CD4-positive, alpha-beta T cell treated with Interleukin-4 for 4 hours (primary cell): ENCODE measurements at regions not wholly inside any gene's neighbourhood (a gene's known extent, or its start where the extent isn't known, plus 50 kb on each side); places are given as distances from the start of the nearest gene placed in this dataset.
"Not testable (repeated sequence)": the region's sequence is repeated elsewhere in the genome, so short reads cannot be mapped to it uniquely, and the experiment has no call there.

Experiments
- DNase-seq: peaks from one replicate; pipeline ENCODE4 v3.0.0-alpha.2; 2020

- no peak for DNase-seq
Observed at GRCh38 chr3:177804646-177805045, 607.4 kb upstream of the TBL1XR1 start.

- DNase-seq, result no peak
Observed at GRCh38 chr3:177807150-177807875, 610.0 kb upstream of the TBL1XR1 start.

DNA sequence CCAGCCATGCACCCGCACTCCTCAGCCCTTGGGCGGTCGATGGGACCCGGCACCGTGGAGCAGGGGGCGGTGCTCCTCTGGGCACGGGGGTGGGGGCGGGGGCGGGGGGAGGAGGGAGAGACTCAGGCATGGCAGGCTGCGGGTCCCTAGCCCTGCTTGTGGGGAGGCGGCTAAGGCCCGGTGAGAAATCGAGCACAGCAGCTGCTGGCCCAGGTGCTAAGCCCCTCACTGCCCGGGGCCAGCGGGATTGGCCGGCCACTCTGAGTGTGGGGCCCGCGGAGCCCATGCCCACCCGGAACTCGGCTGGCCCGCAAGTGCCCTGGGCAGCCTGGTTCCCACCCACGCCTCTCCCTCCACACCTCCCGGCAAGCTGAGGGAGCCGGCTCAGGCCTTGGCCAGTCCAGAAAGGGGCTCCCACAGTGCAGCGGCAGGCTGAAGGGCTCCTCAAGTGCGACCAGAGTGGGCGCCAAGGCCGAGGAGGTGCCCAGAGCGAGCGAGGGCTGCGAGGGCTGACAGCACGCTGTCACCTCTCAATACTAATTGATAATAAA, 611.7 kb upstream of the TBL1XR1 start:
- not testable (repeated sequence) for DNase-seq

DNA sequence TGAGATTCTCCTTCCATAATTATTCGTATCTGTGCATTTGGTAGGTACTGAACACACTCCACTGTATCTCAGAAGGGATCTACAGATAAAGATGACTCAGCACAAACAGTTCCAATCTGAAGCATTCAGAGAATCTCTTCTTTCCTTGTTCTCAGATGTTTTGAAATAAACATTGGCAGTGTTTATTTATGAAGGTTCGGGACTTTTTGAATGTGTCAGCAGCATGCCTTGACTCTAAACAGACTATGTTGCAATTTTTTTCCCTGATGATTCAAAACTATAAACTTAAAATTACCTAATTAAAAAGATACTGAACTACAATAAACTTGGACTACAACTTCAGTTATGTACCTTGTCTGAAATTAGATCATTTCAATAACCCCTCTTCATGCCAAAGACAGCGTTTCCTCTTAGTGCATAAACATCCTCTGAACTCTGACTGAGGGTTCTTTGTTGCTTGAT, 612.9 kb upstream of the TBL1XR1 start:
- DNase-seq, result no peak

- no peak for DNase-seq
Observed at GRCh38 chr3:177811112-177811511, 613.8 kb upstream of the TBL1XR1 start.

GRCh38 chr3:177811835-177812234, 614.6 kb upstream of the TBL1XR1 start:
- DNase-seq, result no peak

- no peak for DNase-seq
Observed at GRCh38 chr3:177812492-177812891, 615.2 kb upstream of the TBL1XR1 start.

DNA sequence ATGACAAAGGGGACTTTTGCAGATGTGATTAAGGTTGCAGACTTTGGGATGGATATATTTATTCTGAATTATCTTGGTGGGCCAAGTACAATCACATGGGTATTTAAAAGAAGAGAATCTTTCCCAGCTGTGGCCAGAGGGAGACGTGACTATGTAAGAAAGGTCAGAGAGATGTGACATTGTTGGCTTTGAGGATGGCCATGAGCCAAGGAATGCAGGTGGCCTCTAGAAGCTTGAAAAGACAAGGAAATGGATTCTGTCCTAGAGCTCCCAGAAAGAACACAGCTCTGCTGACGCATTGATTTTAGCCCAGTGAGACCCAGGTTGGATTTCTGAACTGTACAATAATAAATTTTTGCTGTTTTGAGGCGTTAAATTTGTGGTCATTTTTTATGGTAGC, 616.0 kb upstream of the TBL1XR1 start:
- DNase-seq, result no peak

DNA sequence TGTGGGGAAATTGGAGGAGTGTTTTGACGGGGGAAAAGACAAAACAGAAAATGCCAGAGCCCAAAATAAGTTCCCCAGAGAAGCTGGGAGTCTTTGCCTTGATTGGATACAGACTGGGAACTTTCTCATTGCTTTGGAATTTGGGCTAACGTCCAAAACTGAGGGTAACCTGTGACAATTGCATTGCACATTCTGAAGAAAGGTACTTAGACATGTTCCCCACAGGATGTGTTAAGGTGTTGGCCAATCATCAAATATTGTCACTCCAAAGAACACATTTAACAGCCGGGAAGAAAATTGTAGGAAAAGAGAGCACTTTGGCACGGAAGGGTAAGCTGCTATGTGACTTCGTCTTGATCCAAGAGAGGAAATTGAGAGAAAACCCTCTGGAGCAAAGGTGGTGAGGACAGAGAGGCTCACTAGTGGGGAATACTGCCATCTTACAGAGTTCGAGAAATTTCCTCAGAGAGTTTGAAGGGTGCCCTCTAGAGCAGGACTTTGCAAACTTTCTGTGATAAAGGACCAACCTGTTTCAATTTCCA, 619.5 kb upstream of the TBL1XR1 start:
- no peak for DNase-seq

- DNase-seq, result no peak
Observed at GRCh38 chr3:177817751-177818150, 620.5 kb upstream of the TBL1XR1 start.

GRCh38 chr3:177818712-177819240, 621.5 kb upstream of the TBL1XR1 start:
- DNase-seq, result no peak

GRCh38 chr3:177820683-177821316, 623.5 kb upstream of the TBL1XR1 start:
- DNase-seq, result no peak

DNA sequence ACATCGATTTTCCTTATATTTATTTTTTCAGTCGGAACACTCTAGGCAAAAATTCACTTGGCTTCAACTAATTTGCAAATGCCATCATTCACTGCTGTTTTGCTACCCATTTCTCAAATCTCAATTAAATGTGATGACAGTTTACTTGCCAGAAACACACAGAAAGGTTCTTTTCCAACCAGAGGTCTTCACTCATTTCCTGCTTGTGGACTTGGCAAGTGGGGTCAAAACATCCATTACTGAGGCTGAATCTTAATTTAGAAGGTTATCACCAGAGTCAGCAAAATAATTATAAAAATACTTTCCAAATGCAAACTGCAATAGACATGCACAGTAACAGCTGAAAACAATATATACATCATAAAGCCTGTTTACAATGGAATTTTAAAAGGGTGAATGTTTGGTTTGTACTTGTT, 625.4 kb upstream of the TBL1XR1 start:
- no peak for DNase-seq

GRCh38 chr3:177823701-177824189, 626.5 kb upstream of the TBL1XR1 start:
- DNase-seq, result no peak

DNA sequence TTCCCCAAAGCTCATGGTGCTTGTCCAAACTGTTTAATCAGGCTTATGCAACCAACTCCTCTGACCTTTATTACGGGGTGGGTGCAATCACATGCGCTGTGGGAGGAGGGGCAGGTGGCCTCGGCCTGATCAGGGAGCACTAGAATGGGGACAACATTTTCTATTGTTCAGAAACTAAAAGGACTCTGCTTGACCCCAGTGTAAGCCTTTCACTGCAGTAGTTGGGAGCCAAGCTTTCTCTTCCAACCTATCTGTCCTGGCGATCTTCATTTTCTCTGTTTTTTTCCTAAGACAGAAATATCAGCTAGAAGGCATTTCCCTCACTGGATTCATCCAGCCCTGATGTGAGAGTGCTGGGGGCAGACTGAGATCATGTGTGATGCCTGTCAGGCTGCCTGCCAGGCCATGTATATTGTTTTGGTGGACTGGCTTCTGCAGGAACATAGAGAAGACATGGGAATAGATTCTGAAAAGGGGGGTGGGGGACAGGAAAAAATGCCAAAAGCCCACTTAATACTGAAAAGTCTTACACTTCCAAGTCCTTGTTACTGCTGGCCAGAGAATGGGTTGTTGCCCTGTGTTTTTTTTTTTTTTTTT, 627.0 kb upstream of the TBL1XR1 start:
- DNase-seq, result no peak

GRCh38 chr3:177824841-177825240, 627.6 kb upstream of the TBL1XR1 start:
- no peak for DNase-seq

DNA sequence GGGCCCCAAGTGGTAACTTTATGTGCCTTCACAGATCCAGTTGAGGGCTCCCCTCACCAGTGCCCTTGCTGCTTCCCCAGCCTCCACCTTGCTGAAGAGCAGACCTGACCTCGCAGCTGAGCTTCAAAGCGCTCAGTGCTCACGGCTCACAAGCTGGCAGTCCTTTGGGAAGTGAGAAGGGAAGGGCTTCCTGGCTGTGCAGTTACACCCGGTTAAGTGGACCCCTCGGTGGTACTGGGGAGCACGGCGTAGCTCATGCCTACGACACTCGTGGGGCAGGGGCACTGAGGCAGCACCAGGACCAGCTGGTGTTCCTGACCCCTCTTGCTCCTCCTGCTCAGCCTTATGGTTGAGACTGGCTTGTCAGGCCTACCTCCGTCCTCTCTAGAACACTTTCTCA, 629.0 kb upstream of the TBL1XR1 start:
- DNase-seq, result no peak

GRCh38 chr3:177827511-177828207, 630.4 kb upstream of the TBL1XR1 start:
- no peak for DNase-seq

GRCh38 chr3:177828208-177828565, 630.9 kb upstream of the TBL1XR1 start:
- no peak for DNase-seq

DNA sequence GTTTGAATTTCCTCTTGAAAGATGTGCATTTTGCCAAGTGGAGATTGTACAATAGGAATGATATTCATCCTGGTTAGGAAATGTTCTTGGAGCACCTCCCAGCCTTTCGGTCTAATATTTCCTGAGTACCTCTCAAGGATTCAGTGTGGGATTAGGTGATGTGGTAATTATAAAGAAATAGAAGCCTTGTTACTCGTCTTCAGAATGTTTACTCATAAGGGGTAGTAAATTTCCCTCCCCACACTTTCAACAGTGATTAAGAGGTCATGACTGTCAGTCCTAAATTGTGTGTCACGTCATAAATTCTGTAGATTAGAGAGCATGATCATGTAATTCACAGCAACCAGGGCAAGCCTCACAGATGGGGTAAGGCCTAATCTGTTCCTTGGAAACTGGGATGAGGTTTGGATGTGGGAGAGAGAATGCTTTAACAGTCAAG, 633.1 kb upstream of the TBL1XR1 start:
- no peak for DNase-seq

- DNase-seq, result no peak
Observed at GRCh38 chr3:177831361-177831760, 634.1 kb upstream of the TBL1XR1 start.

DNA sequence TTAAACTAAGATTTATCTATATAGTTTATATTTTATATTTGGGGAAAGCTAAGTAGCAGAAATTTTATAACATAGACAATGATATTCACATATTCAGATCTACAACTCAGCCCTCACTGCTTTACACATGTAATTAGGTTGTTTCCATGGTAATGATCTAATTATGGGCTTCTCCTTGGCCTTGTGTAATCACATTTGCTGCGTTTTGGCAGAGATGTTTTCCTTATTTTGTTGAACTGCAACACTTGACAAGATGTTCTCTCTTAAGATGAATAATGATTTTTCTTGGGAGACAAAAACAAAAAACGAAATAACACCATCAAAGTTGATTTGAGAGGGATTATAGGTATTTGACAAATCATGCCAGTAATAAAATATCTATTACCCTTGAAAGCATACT, 635.6 kb upstream of the TBL1XR1 start:
- no peak for DNase-seq

- no peak for DNase-seq
Observed at GRCh38 chr3:177833332-177833731, 636.0 kb upstream of the TBL1XR1 start.
